MM.1S (cell line): ENCODE measurements at regions not wholly inside any gene's neighbourhood (a gene's known extent, or its start where the extent isn't known, plus 50 kb on each side); places are given as distances from the start of the nearest gene placed in this dataset.

ENCODE experiments used
- DNase-seq: peaks from one replicate; pipeline ENCODE4 v3.0.0-alpha.2; 2015
- H2AFZ ChIP-seq: fragments of 300-600 bp; sonication (generic); 2 replicates; pipeline ENCODE4 v1.6.0; 2016; ENCODE audit warnings: antibody characterized with exemption, low read length
- H3F3A ChIP-seq: fragments of 300-600 bp; sonication (generic); 2 replicates; pipeline ENCODE4 v1.6.1; 2016; ENCODE audit warnings: mild to moderate bottlenecking, antibody characterized with exemption, low read length, moderate library complexity, mixed read lengths; ENCODE audit not compliant: insufficient read depth
- H3K27ac ChIP-seq: fragments of 300-600 bp; sonication (generic); 2 replicates; pipeline ENCODE4 v1.5.1; 2016; ENCODE audit warnings: mild to moderate bottlenecking, low read length
- H3K27me3 ChIP-seq: fragments of 300-600 bp; sonication (generic); replicated peaks from 2 replicates; pipeline ENCODE4 v1.6.0; 2016; ENCODE audit warnings: low read length; ENCODE audit not compliant: insufficient read depth
- H3K36me3 ChIP-seq: fragments of 300-600 bp; sonication (generic); replicated peaks from 2 replicates; pipeline ENCODE4 v1.6.1; 2016; ENCODE audit warnings: mild to moderate bottlenecking, low read length, mixed read lengths; ENCODE audit not compliant: insufficient read depth
- H3K4me1 ChIP-seq: fragments of 300-600 bp; sonication (generic); 2 replicates; pipeline ENCODE4 v1.6.1; 2016; ENCODE audit warnings: low read length, mixed read lengths
- H3K4me2 ChIP-seq: fragments of 300-600 bp; sonication (generic); 2 replicates; pipeline ENCODE4 v1.6.0; 2016; ENCODE audit warnings: low read depth, low read length
- H3K4me3 ChIP-seq: fragments of 300-600 bp; sonication (generic); 2 replicates; pipeline ENCODE4 v1.5.1; 2016; ENCODE audit warnings: low read length, mixed read lengths
- H3K79me2 ChIP-seq: fragments of 300-600 bp; sonication (generic); 2 replicates; pipeline ENCODE4 v1.6.1; 2016; ENCODE audit warnings: mixed run types, low read length, mixed read lengths
- H3K9ac ChIP-seq: fragments of 300-600 bp; sonication (generic); 2 replicates; pipeline ENCODE4 v1.6.1; 2016; ENCODE audit warnings: low read length, mixed read lengths
- H3K9me2 ChIP-seq: fragments of 300-600 bp; sonication (generic); replicated peaks from 2 replicates; pipeline ENCODE4 v1.6.1; 2016; ENCODE audit warnings: mild to moderate bottlenecking, low read length, mixed read lengths; ENCODE audit not compliant: insufficient read depth
- H3K9me3 ChIP-seq: fragments of 300-600 bp; sonication (generic); replicated peaks from 2 replicates; pipeline ENCODE4 v1.6.1; 2016; ENCODE audit warnings: mild to moderate bottlenecking, low read length, mixed read lengths; ENCODE audit not compliant: insufficient read depth
- H4K20me1 ChIP-seq: fragments of 300-600 bp; sonication (generic); 2 replicates; pipeline ENCODE4 v1.6.1; 2016; ENCODE audit warnings: mild to moderate bottlenecking, low read length, moderate library complexity, mixed read lengths; ENCODE audit not compliant: insufficient read depth
- CTCF ChIP-seq: fragments of 300-600 bp; sonication (generic); IDR thresholded peaks from 2 replicates; pipeline ENCODE4 v1.5.1; 2016; ENCODE audit warnings: antibody characterized with exemption, low read length, mixed read lengths
- EZH2 ChIP-seq: fragments of 300-600 bp; sonication (generic); optimal IDR thresholded peaks from 2 replicates; pipeline ENCODE3; 2017; ENCODE audit warnings: low read depth, mild to moderate bottlenecking, antibody characterized with exemption, low read length, mixed read lengths
- EZH2phosphoT487 ChIP-seq: fragments of 300-600 bp; sonication (generic); IDR thresholded peaks from 2 replicates; pipeline ENCODE4 v1.6.1; 2018; ENCODE audit warnings: antibody characterized with exemption, low read length

GRCh38 chr10:14448197-14448990 is 117.7 kb upstream of the FRMD4A start:
- no peak overlapping the region for H3K27ac ChIP-seq
- no peak overlapping the region for H3K4me3 ChIP-seq
- no peaks in the 10 kb centered on the region for H3F3A ChIP-seq
- H3K9me3 ChIP-seq: no peaks in the 10 kb centered on the region
- no peaks in the 10 kb centered on the region for H3K9me2 ChIP-seq
- no peaks in the 10 kb centered on the region for H3K27me3 ChIP-seq
- H3K4me2 ChIP-seq: no peak overlapping the region
- no peak overlapping the region for H2AFZ ChIP-seq
- DNase-seq: no peak
- H3K4me1 ChIP-seq: no peaks in the 10 kb centered on the region
- no peak overlapping the region for H3K9ac ChIP-seq
- no peaks in the 10 kb centered on the region for H3K36me3 ChIP-seq
- H4K20me1 ChIP-seq: no peaks in the 10 kb centered on the region
- H3K79me2 ChIP-seq: no peaks in the 10 kb centered on the region
- TF ChIP-seq CTCF: no peak
- TF ChIP-seq EZH2phosphoT487: no peak

GRCh38 chr10:14447094-14447839 is 116.5 kb upstream of the FRMD4A start:
- Histone ChIP-seq H3K79me2 (no peaks in the 10 kb centered on the region), H3K4me2 (no peak overlapping the region), H2AFZ (no peak overlapping the region), H3K4me3 (no peak overlapping the region), H3K9me2 (no peaks in the 10 kb centered on the region), H3K4me1 (no peaks in the 10 kb centered on the region), H3F3A (no peaks in the 10 kb centered on the region), H3K36me3 (no peaks in the 10 kb centered on the region), H3K27me3 (no peaks in the 10 kb centered on the region), H3K9me3 (no peaks in the 10 kb centered on the region), H3K9ac (no peak overlapping the region), H3K27ac (no peak overlapping the region), H4K20me1 (no peaks in the 10 kb centered on the region)
- TF ChIP-seq CTCF (no peak), EZH2 (no peak), EZH2phosphoT487 (no peak)
- DNase-seq: no peak

- Histone ChIP-seq H3K9me2 (no peaks in the 10 kb centered on the region), H3F3A (no peaks in the 10 kb centered on the region), H4K20me1 (no peaks in the 10 kb centered on the region), H2AFZ (no peak overlapping the region), H3K36me3 (no peaks in the 10 kb centered on the region), H3K4me2 (no peak overlapping the region), H3K9me3 (no peaks in the 10 kb centered on the region), H3K4me3 (no peak overlapping the region), H3K79me2 (no peaks in the 10 kb centered on the region), H3K27me3 (no peaks in the 10 kb centered on the region), H3K27ac (no peak overlapping the region), H3K4me1 (no peaks in the 10 kb centered on the region), H3K9ac (no peak overlapping the region)
- no peak for TF ChIP-seq EZH2
- no peak for TF ChIP-seq CTCF
- no peak for TF ChIP-seq EZH2phosphoT487
- DNase-seq: no peak
Measured at GRCh38 chr10:14439451-14440259, 108.9 kb upstream of the FRMD4A start.
